Astrocyte of the cerebellum (primary cell): ENCODE measurements at regions not wholly inside any gene's neighbourhood (a gene's known extent, or its start where the extent isn't known, plus 50 kb on each side); places are given as distances from the start of the nearest gene placed in this dataset.

Source experiments
- DNase-seq: peaks from one replicate; pipeline ENCODE4 v3.0.0-alpha.2; 2011; ENCODE audit warnings: low read depth
- H3K4me3 ChIP-seq: 2 replicates; pipeline ENCODE4 v1.5.1; 2011; ENCODE audit warnings: mild to moderate bottlenecking, low read depth, low read length, moderate library complexity
- CTCF ChIP-seq: IDR thresholded peaks from 2 replicates; pipeline ENCODE4 v1.5.1; 2012; ENCODE audit warnings: low read length, low read depth, moderate library complexity, mild to moderate bottlenecking; ENCODE audit errors: missing control alignments
- in situ Hi-C: cut with HindIII; loops from 2 replicates; pipeline ENCODE4 v1.10.0; 2017; ENCODE audit warnings: low sequenced_read_pairs

DNA sequence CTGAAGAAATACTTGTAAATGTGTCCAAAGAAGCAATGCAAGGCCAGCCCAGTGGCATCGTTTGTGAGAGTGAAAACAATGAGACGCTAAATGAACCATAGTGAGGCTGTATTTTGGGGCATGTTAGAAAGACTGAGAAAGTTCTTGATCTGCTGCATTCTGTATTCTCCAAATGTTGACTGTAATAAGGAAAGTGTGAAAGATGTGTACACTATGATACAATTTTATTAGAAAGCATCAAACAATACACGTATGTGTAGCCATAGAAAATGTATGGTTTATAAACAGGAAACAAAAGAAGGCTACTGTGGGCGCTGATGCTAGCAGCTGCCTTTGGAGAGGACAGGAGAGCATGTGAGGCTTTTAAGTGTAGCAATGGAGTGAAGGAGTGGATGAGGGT is 233.5 kb upstream of the E2F8 start:
- no peak for DNase-seq
- TF ChIP-seq CTCF = no peak
- no peak overlapping the region for H3K4me3 ChIP-seq
- in situ Hi-C loops = no loop called here

GRCh38 chr11:19472679-19473078 is 231.9 kb upstream of the E2F8 start:
- no peak for DNase-seq
- in situ Hi-C loops = no loop called here
- no peak for TF ChIP-seq CTCF
- no peak overlapping the region for H3K4me3 ChIP-seq

DNA sequence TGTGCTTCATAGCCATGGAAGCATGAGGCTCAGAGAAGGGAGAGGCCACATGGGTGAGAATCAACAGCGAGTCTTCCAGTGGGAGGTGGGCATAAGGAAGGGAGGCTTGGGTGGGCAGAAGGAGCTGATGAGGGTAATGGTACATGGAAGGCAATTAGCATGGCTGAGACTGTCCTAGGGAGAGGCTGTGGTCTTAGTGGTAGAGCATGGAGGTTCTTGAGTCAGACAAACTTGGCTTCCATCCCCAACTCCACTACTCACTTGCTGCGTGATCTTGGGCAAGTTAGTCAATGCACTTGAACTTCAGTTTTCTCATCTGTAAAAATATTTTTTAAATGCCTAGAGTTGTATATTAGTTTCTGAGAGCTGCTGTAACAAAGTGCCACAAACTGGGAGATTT is 227.2 kb upstream of the E2F8 start:
- in situ Hi-C loops = no loop called here
- no peak for TF ChIP-seq CTCF
- DNase-seq = no peak
- no peak overlapping the region for H3K4me3 ChIP-seq

GRCh38 chr11:19466314-19466713 is 225.6 kb upstream of the E2F8 start:
- no peak for DNase-seq
- in situ Hi-C loops = no loop called here

GRCh38 chr11:19463976-19464375 is 223.2 kb upstream of the E2F8 start:
- no peak overlapping the region for H3K4me3 ChIP-seq
- no peak for DNase-seq
- in situ Hi-C loops = no loop called here
- TF ChIP-seq CTCF = no peak

More at GRCh38 chr11:19466314-19466713, 225.6 kb upstream of the E2F8 start:
- TF ChIP-seq CTCF = no peak
- H3K4me3 ChIP-seq = no peak overlapping the region

DNA sequence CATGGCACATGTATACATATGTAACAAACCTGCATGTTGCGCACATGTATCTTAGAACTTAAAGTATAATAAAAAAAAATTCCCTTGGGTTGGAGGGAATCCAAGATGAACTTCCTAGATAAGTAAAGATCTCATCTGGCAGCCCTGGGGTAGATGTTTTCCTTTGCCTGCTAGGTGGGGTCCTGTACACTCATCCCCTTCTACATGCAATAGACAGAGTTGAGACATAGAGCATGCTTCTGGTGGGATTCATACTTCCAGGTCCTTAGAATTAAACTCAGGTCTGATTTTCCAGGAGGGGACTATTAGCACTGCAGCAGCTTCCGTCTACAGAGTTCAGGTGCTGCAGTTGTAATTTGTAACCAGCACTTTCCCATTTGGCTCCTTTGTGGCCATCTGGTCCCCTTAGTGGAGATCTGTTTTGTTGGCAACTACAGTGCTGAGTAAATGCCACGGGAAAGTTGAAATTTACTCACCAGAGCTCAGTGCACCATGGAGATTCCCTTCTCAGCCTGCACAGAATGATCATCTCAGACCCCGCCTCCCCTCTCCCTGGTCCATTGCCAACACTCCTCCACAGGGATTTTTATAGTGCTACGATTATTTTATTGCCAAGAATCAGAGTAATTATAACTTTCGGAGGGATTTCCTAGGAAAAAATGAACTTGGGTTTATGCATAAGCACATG is 220.1 kb upstream of the E2F8 start:
- TF ChIP-seq CTCF = no peak
- in situ Hi-C loops = no loop called here
- H3K4me3 ChIP-seq = no peak overlapping the region
- no peak for DNase-seq
